Nephron progenitor cell (in vitro differentiated cells): ENCODE measurements at regions not wholly inside any gene's neighbourhood (a gene's known extent, or its start where the extent isn't known, plus 50 kb on each side); places are given as distances from the start of the nearest gene placed in this dataset.
"Not testable (repeated sequence)": the region's sequence is repeated elsewhere in the genome, so short reads cannot be mapped to it uniquely, and the experiment has no call there.

ENCODE experiments used
- DNase-seq: peaks from one replicate; pipeline ENCODE4 v3.0.0; 2021
- H3K27ac Mint-ChIP-seq: 2 replicates; pipeline ENCODE4 v1.8.0; 2021; ENCODE audit warnings: mild to moderate bottlenecking, moderate library complexity, mixed read lengths
- H3K27me3 Mint-ChIP-seq: 2 replicates; pipeline ENCODE4 v1.8.0; 2021; ENCODE audit warnings: mild to moderate bottlenecking, low read depth, mixed read lengths; ENCODE audit not compliant: poor library complexity
- H3K36me3 Mint-ChIP-seq: 2 replicates; pipeline ENCODE4 v1.8.0; 2021; ENCODE audit warnings: low read depth, mixed read lengths
- H3K4me1 Mint-ChIP-seq: 2 replicates; pipeline ENCODE4 v1.8.0; 2021; ENCODE audit warnings: mixed read lengths
- H3K4me3 Mint-ChIP-seq: 2 replicates; pipeline ENCODE4 v1.8.0; 2021; ENCODE audit warnings: mild to moderate bottlenecking, moderate library complexity, mixed read lengths
- H3K9me3 Mint-ChIP-seq: 2 replicates; pipeline ENCODE4 v1.8.0; 2021; ENCODE audit warnings: mild to moderate bottlenecking, moderate library complexity, mixed read lengths
- TF ChIP-seq, protein P1 (sequence below): fragments of 200-600 bp; sonication (generic); IDR thresholded peaks from 2 replicates; pipeline ENCODE4 v1.5.0; 2021; ENCODE audit warnings: antibody characterized with exemption

DNA sequence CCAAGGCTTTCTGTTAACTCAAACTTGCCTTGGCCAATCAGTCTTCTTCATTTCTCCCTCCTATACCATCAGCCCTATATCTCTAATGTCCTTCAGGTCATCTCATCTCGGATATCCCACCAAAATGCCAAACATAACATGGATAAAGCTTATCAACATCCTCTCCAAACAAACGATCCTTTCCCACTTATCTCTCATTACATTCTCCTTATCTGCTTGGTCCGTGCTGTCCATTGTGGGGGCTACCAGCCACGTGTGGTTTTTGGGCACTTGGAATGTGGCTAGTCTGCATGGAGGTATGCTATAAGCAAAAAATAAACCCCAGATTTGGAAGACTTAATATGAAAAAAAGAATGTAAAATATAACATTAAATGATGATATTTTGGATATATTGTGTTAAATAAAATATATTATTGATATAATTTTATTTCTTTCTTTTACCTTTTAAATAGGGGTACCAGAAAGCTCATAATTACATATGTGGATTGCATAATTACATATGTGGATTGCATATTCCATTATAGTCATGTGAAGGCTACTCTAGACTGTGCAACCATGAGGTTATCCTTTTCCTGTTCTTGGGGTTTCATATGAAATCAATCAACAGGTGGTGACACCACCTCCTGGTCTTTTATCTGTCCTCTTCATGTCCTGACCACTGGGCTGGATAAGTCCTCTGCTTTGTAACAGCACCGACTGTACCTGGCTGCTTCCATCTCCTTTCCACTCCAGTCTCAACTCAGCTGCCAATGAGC, 123.0 kb downstream of the CD83 start:
- Mint-ChIP-seq H3K27me3 (no peaks in the 10 kb centered on the region), H3K27ac (peak overlapping the region; percentile 6), H3K9me3 (peaks cover 13% of the 10 kb centered on the region), H3K4me3 (no peak overlapping the region), H3K36me3 (no peaks in the 10 kb centered on the region), H3K4me1 (peaks cover 6% of the 10 kb centered on the region)
- TF ChIP-seq, protein P1, sequence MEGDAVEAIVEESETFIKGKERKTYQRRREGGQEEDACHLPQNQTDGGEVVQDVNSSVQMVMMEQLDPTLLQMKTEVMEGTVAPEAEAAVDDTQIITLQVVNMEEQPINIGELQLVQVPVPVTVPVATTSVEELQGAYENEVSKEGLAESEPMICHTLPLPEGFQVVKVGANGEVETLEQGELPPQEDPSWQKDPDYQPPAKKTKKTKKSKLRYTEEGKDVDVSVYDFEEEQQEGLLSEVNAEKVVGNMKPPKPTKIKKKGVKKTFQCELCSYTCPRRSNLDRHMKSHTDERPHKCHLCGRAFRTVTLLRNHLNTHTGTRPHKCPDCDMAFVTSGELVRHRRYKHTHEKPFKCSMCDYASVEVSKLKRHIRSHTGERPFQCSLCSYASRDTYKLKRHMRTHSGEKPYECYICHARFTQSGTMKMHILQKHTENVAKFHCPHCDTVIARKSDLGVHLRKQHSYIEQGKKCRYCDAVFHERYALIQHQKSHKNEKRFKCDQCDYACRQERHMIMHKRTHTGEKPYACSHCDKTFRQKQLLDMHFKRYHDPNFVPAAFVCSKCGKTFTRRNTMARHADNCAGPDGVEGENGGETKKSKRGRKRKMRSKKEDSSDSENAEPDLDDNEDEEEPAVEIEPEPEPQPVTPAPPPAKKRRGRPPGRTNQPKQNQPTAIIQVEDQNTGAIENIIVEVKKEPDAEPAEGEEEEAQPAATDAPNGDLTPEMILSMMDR, result no peak
- DNase-seq, result no peak

DNA sequence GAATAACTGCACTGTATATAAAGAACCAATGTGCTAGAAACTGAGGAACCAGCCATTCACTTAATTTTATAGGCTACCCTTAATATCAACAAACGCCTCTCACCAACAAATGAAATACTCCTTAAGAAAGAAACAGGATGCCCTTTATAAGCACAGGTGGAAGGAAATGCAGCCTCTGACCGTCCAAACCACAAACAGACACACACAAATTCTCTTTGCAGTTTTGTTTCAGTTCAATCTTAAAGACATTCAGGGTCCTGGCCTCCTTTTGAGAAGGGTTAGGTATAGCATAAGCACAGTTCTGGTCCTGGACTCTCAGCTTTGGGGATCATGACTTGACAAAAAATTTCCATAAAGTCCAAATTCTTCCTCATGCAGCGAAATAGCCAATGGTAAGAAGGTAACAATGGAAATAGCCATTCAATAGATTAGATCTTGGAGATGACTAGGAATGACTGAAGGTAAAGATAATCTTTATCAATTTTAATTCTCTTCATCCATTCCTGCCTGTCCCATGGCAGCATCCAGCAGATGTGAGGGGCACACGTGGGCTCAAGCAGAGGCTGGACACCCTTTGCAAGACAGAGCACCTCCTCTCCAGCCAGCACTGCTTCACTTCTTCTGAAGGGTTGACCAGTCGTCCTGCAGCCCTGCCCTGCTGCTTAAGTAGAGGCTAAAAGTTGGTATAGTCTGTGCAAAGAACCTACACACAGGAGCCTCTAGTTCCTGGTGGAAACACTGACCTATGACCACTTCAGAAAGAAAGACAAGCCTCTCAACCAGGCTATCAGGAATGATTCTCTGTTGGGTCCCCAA, 123.9 kb downstream of the CD83 start:
- Mint-ChIP-seq H3K4me3 (no peak overlapping the region), H3K4me1 (no peaks in the 10 kb centered on the region), H3K9me3 (peaks cover 13% of the 10 kb centered on the region), H3K36me3 (no peaks in the 10 kb centered on the region), H3K27ac (no peak overlapping the region), H3K27me3 (no peaks in the 10 kb centered on the region)
- TF ChIP-seq, protein P1, result no peak
- no peak for DNase-seq

DNA sequence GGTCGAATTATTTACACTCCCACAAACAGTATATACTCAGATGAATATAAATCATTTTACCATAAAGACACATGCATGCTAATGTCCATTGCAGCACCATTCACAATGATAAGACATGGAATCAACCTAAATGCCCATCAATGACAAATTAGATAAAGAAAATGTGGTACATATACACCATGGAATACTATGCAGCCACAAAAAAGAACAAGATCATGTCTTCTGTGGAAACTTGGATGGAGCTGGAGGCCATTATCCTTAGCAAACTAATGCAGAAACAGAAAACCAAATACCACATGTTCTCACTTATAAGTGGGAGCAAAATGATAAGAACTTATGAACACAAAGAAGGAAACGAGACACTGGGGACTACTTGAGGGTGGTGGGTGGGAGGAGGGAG, 125.3 kb downstream of the CD83 start:
- not testable (repeated sequence) for DNase-seq, H3K27ac Mint-ChIP-seq, H3K4me1 Mint-ChIP-seq, H3K36me3 Mint-ChIP-seq, H3K4me3 Mint-ChIP-seq, H3K27me3 Mint-ChIP-seq
- peaks cover 13% of the 10 kb centered on the region for H3K9me3 Mint-ChIP-seq

DNA sequence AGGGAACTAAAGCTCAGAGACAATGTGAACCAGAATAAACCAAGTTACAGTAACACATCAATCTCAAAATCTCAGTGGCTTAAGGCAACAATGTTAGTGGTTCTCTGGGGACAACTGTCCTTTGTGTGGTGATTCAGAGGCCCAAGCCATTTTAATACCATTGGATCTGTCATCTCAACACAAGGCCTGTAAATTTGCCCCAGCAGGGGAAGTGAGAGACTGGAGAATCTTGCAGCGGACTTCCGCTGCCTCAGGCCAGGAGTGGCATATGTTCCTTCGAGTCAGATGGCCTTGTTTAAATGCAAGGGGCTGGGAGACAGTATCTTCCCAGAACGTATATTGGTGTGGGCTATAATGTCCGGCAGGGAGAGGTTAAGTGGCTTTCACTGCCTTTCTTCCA, 126.0 kb downstream of the CD83 start:
- DNase-seq, result no peak
- no peaks in the 10 kb centered on the region for H3K27me3 Mint-ChIP-seq
- H3K27ac Mint-ChIP-seq, result no peak overlapping the region
- peaks cover 7% of the 10 kb centered on the region for H3K9me3 Mint-ChIP-seq
- no peak overlapping the region for H3K4me3 Mint-ChIP-seq
- no peaks in the 10 kb centered on the region for H3K4me1 Mint-ChIP-seq
- H3K36me3 Mint-ChIP-seq, result no peaks in the 10 kb centered on the region
- TF ChIP-seq, protein P1, result no peak

DNA sequence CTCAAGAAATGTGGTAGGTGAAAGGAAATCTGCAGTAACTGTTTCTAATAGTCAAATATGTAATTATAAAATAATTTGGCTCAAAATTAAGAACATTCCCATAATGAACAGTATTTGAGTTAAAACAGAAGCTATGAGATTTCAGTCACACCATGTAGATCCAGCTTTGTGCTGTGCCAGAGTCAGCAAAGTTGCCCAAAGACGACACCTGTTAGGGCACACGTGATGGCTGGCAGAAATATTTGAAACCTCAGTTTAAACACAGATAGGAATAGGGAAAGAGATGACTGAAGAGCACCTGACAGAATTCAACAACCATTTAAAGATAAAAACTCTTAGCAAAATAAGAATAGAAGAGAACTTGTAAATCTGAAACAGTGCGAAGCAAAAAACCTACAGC, 129.3 kb downstream of the CD83 start:
- DNase-seq, result no peak
- Mint-ChIP-seq H3K4me3 (no peak overlapping the region), H3K36me3 (no peaks in the 10 kb centered on the region), H3K27me3 (no peaks in the 10 kb centered on the region), H3K4me1 (no peaks in the 10 kb centered on the region), H3K27ac (no peak overlapping the region), H3K9me3 (no peaks in the 10 kb centered on the region)
- TF ChIP-seq, protein P1, result no peak

DNA sequence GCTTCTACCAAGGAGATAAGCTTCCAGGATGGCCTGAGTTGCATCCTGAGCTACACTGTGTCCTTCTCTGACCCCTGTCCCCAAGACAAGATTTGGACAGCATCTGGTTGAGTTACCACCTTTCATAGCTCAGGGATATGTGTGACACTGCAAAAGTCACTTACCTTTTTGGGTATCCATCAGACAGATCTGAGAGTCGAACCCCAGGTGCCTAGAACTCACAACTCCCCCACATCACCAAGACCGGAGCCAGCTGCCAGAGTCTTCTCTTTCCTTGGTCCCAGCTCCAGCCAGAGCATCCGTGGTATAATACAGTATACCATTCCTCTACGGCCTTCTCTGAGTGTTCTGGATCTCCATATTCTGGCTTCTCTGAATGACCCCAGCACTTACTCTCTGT, 133.0 kb downstream of the CD83 start:
- Mint-ChIP-seq H3K36me3 (no peaks in the 10 kb centered on the region), H3K4me3 (no peak overlapping the region), H3K4me1 (no peaks in the 10 kb centered on the region), H3K9me3 (no peaks in the 10 kb centered on the region), H3K27me3 (no peaks in the 10 kb centered on the region), H3K27ac (no peak overlapping the region)
- DNase-seq, result no peak
- TF ChIP-seq, protein P1, result no peak
